ENCODE measurements at regions not wholly inside any gene's neighbourhood (a gene's known extent, or its start where the extent isn't known, plus 50 kb on each side); places are given as distances from the start of the nearest gene placed in this dataset.

GRCh38 chr10:29131952-29132547 is 156.8 kb upstream of the LYZL1 start:
- intact Hi-C loops (cut with micrococcal nuclease): loop anchor here (2.0 to 5.0 kb wide), 3 partner anchors 125 to 470 kb away; partner anchors contain the start of gene BAMBI
- Histone ChIP-seq H3K27ac (ENCODE audit: extremely low read depth, low read depth, low read length) (peak overlapping the region; percentile 70), H2AFZ (ENCODE audit: low read depth, low read length) (peak overlapping the region; percentile 71), H3K79me2 (ENCODE audit: control insufficient read depth, insufficient read depth, low read length) (no peaks in the 10 kb centered on the region), H4K20me1 (replicated peaks; ENCODE audit: control insufficient read depth, insufficient read depth, low read length) (no peaks in the 10 kb centered on the region), H3K4me1 (replicated peaks in 1 of 2; ENCODE audit: control insufficient read depth in 2 of 2, insufficient read depth in 2 of 2, low read length in 2 of 2) (peaks cover 15 to 29% of the 10 kb centered on the region in 2 experiments), H3K27me3 (ENCODE audit: control insufficient read depth in 2 of 2, insufficient read depth in 2 of 2, low read length in 2 of 2) (0 out of 5 replicates have a peak, but pooled peaks cover under 1 to 1% of the 10 kb centered on the region in 2 experiments), H3K4me2 (ENCODE audit: insufficient read depth, low read length) (peak overlapping the region; percentile 74), H3K9ac (ENCODE audit: insufficient read depth in 1 of 2, low read depth in 2 of 2, low read length in 2 of 2) (peak overlapping the region; percentile 30 to 73; a peak in 2 of 4 replicates), H3K36me3 (ENCODE audit: control insufficient read depth, insufficient read depth, low read length) (no peaks in the 10 kb centered on the region), H3K9me3 (replicated peaks; ENCODE audit: control insufficient read depth, insufficient read depth, low read depth, low read length) (no peaks in the 10 kb centered on the region), H3K9me1 (ENCODE audit: control insufficient read depth, insufficient read depth, low read length) (no peaks in the 10 kb centered on the region), H3K4me3 (peak overlapping the region; percentile 4; the same call in 1 of the 2 replicates)
- WGBS (ENCODE audit: insufficient coverage, low coverage, missing lambda C conversion rate): 5% methylated on average over 12 of the region's 12 CpGs
- in situ Hi-C loops (cut with MboI): loop anchor here (25.0 kb wide), 1 partner anchor 470 kb away; no protein-coding TSS in a partner anchor
- ATAC-seq: peak; percentile 97
- CTCF ChIA-PET (ENCODE audit: low intra/inter-chr PET ratio): no interaction called here
- no TSS peak for BruUV-seq (replicated peaks)
- POLR2A ChIA-PET: interaction anchor here (1.0 to 1.9 kb wide), 9 partner anchors 9 to 468 kb away, joined by 3 to 10 read pairs (median 5); no protein-coding TSS in a partner anchor
- peak; percentile 50 to 92 (median 74) for DNase-seq (ENCODE audit: extremely low read depth in 1 of 4, low spot score in 3 of 4)
- peak; percentile 99 for FAIRE-seq
- TF ChIP-seq NFATC3 (IDR thresholded peaks at IDR 0.05): 0 out of 2 replicates have a peak, but pooled peaks have one; percentile 61
- TF ChIP-seq ZBTB49 (CRISPR knock-in tag; IDR thresholded peaks at IDR 0.05; ENCODE audit: borderline replicate concordance): no peak
- no peak for TF ChIP-seq ATF2 (CRISPR knock-in tag; IDR thresholded peaks at IDR 0.05)
- no peak for TF ChIP-seq ZNF609 (CRISPR knock-in tag; IDR thresholded peaks at IDR 0.05; ENCODE audit: borderline replicate concordance)
- TF ChIP-seq PHF8 (IDR thresholded peaks at IDR 0.05; ENCODE audit: borderline replicate concordance, low read length): no peak
- no peak for TF ChIP-seq CBX2 (IDR thresholded peaks at IDR 0.05; ENCODE audit: insufficient read depth, low read length, poor library complexity, severe bottlenecking)
- peak; percentile 86 for TF ChIP-seq FOXJ2 (tag; IDR thresholded peaks at IDR 0.05)
- TF ChIP-seq HNRNPLL (IDR thresholded peaks at IDR 0.05; ENCODE audit: low read depth, low read length, poor library complexity, severe bottlenecking): no peak
- no peak for TF ChIP-seq PRPF4 (IDR thresholded peaks at IDR 0.05; ENCODE audit: insufficient read depth, low read depth, low read length, poor library complexity, severe bottlenecking)
- peak; percentile 94 for TF ChIP-seq ZNF24 (IDR thresholded peaks at IDR 0.05)
- TF ChIP-seq NFIC (IDR thresholded peaks at IDR 0.05): peak; percentile 96
